VCaP (cell line): ENCODE measurements at regions not wholly inside any gene's neighbourhood (a gene's known extent, or its start where the extent isn't known, plus 50 kb on each side); places are given as distances from the start of the nearest gene placed in this dataset.

Experiments
- H3K27ac ChIP-seq: fragments of 450-650 bp; 2 replicates; pipeline ENCODE4 v1.5.1; 2017
- TF ChIP-seq, protein P1 (sequence below): fragments of 450-650 bp; conservative IDR thresholded peaks from 2 replicates; pipeline ENCODE4 v1.5.1; 2017; ENCODE audit warnings: mild to moderate bottlenecking, moderate library complexity

DNA sequence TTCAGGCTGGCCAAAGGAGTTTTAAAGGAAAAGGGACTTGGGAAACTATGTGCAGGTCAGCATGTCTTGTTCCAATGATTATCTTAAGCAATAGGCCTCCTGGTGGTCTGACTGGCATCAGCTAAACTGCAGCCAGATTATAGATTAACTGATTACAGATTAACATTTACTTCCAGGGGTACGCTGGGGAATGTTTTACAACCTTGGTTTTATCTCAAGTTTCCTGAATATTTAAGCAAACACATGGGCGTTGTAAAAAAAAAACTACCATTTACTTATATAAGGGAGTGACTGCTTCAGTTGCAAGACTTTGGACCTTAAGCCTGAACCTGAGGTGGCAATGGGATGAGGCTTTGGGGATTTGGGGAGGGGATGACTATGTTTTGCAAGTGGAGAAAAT lies 600.6 kb upstream of the B3GALT2 start:
- TF ChIP-seq, protein P1, sequence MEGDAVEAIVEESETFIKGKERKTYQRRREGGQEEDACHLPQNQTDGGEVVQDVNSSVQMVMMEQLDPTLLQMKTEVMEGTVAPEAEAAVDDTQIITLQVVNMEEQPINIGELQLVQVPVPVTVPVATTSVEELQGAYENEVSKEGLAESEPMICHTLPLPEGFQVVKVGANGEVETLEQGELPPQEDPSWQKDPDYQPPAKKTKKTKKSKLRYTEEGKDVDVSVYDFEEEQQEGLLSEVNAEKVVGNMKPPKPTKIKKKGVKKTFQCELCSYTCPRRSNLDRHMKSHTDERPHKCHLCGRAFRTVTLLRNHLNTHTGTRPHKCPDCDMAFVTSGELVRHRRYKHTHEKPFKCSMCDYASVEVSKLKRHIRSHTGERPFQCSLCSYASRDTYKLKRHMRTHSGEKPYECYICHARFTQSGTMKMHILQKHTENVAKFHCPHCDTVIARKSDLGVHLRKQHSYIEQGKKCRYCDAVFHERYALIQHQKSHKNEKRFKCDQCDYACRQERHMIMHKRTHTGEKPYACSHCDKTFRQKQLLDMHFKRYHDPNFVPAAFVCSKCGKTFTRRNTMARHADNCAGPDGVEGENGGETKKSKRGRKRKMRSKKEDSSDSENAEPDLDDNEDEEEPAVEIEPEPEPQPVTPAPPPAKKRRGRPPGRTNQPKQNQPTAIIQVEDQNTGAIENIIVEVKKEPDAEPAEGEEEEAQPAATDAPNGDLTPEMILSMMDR: no peak
- peak overlapping the region; percentile 34; the same call in 1 of the 2 replicates for H3K27ac ChIP-seq

GRCh38 chr1:193785850-193786420 lies 599.5 kb upstream of the B3GALT2 start:
- peak overlapping the region; percentile 34 for H3K27ac ChIP-seq
- TF ChIP-seq, protein P1: no peak

DNA sequence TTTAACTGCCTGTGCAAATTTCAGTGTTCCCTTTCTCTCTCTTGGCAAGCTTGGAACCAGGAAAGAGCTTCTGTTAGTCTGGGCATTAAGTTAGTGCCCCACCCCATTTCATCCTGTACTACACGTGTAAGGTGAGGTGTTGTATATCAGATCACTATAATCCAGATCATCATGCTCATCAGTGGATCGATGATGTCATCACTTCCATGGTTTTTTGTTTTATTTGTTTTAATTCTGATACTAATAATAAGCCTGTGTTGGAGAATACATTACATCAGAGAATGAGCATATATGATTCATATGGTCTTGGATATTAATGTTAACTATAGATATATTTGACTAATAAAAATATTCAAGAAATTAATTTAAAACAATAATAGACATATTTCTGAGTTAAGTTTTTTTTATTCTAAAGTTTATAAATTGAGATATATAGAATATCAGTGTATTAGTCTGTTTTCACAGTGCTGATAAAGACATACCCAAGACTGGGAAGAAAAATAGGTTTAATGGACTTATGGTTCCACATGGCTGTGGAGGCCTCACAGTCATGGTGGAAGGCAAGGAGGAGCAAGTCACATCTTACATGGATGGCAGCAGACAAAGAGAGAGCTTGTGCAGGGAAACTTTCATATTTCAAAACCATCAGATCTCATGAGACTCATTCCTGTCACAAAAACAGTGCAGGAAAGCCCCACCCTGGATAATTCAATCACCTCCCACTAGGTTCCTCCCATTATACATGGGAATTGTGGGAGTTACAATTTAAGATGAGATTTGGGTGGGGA lies 588.3 kb upstream of the B3GALT2 start:
- TF ChIP-seq, protein P1: no peak
- no peak overlapping the region for H3K27ac ChIP-seq

DNA sequence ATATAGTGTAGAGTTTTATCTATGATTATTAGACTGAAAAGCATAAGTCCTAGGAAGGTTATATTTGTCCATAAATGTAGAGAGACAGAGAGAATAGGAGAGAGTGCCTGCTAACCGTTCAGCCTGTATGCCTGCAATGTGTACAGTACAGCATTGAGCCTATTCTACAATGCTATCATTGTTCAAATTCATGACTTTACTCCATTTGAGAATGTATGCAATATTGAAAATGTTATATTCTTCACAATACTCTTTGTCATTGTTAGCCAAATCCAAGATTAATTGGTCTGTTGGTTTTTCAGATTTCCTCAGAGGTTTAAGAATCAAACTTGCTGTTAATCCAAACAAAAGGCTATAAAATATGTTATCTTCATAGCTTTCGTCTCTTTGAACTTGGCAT lies 585.2 kb upstream of the B3GALT2 start:
- 0 out of 2 replicates have a peak overlapping the region, but pooled peaks have one; percentile 15 for H3K27ac ChIP-seq
- TF ChIP-seq, protein P1: no peak

- no peak overlapping the region; the same call in 1 of the 2 replicates for H3K27ac ChIP-seq
- TF ChIP-seq, protein P1: no peak
Measured at GRCh38 chr1:193769651-193770050, 583.2 kb upstream of the B3GALT2 start.

GRCh38 chr1:193767886-193768285 lies 581.5 kb upstream of the B3GALT2 start:
- TF ChIP-seq, protein P1: no peak
- peak overlapping the region; percentile 85 for H3K27ac ChIP-seq

DNA sequence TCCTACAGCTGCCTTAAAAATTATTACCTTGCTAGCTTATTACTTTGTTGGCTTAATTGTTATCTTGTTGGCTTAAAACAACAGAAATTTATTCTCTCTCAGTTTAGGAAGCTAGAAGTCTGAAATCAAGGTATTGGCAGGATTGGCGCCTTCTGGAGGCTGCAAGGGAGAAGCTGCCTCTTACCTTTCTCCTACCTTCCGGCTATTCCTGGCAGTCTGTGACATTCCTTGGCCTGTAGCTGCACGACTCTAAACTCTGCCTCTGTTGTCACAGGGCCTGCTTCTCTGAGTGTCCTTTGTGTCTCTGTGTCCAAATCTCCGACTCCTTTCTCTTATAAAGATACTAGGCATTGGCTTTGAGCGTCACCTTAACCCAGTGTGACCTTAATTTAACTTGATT lies 579.9 kb upstream of the B3GALT2 start:
- TF ChIP-seq, protein P1: no peak
- H3K27ac ChIP-seq: peak overlapping the region; percentile 85
